GM21360 (cell line): ENCODE measurements at regions not wholly inside any gene's neighbourhood (a gene's known extent, or its start where the extent isn't known, plus 50 kb on each side); places are given as distances from the start of the nearest gene placed in this dataset.
"Not testable (repeated sequence)": the region's sequence is repeated elsewhere in the genome, so short reads cannot be mapped to it uniquely, and the experiment has no call there.

Source experiments
- ATAC-seq: cut with Tn5 transposase; IDR thresholded peaks from one replicate; pipeline ENCODE4 v1.9.1; 2021; ENCODE audit warnings: mild to moderate bottlenecking, moderate library complexity; ENCODE audit not compliant: unreplicated experiment

DNA sequence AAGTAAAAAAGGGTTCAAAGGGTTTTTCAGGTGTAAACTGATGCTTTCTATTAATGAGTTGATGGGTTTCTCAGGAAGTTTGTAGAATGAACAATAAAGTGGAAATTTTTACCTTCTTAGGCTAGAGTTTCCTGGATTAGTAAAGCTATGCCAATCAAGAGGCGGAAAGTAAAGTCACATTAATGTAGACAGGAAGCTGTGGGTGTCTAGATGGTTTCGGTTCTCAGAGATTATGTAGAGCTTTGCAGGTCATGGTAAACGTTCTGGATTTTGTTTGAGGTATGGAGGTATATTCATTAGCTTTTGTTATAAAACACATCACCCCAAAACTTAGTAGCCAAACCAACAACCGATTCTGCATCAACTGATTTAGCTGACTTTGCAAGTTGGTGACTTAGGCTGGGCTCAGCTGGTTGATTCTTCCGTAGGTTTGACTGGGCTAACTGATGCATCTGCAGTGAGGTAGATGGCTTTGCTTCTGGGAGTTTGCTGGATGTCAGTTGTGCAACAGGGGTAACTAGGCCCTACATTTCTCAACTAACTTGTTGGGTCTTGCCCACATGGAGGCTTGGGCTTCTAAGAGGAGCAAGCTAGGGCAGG lies 273.8 kb downstream of the MSX2 start:
- no peak for ATAC-seq

DNA sequence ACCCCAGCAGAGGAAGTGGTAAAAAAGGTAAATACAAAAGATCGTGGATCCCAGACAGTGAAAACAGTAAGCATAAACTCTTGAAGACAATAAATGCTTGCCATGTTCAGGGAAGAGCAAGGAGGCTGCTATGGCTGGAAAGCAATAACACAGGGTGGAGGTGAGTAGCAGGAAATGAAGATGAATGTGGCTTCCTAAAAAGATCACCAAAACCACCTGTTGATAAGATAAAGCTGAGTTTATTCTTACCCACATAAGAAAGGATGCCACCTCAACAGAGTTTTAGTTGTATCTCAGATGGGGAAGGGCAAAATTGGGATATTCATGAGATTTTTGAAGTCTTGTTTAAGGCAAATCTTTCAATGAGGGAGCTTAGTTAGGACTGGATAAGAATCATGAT lies 273.3 kb downstream of the MSX2 start:
- ATAC-seq, result no peak

DNA sequence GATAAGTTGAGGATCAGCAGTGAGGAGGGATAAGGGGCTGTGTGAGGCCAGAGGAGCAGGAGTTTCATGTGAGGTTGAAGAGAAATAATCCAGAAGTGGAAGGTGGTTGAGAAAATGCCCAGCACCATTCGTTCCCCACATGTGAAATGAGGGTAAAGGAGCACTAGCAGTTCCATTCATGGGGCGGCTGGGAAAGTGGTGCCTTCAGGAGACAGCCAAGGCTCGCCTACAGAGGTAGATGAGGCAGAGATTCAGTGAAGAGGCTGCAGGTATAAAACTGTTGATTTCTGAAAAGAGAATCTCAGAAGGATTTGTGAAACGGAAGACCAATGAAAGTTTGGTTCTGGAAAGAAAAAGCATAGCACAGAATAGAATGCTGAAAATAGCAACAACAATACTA lies 272.6 kb downstream of the MSX2 start:
- ATAC-seq, result no peak

DNA sequence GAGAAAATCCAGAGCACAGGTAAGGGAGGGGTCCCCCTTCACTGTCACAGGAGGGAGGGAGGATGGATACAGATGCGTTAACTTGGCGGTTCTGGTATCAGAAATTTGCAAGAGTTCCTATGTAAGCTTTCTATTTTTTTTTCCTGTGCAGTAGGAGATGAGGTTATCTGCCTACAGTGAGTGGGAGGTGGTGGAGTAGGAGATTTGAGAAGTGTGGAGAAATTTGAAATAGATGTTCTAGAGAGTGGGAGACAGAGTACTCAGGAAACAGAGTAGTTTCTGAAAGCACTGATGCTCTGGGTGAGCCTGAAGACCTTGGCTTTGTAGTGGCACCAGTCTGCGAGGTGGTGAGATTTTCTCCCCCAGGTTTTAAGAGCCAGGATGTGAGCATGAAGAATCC lies 271.4 kb downstream of the MSX2 start:
- ATAC-seq, result no peak

DNA sequence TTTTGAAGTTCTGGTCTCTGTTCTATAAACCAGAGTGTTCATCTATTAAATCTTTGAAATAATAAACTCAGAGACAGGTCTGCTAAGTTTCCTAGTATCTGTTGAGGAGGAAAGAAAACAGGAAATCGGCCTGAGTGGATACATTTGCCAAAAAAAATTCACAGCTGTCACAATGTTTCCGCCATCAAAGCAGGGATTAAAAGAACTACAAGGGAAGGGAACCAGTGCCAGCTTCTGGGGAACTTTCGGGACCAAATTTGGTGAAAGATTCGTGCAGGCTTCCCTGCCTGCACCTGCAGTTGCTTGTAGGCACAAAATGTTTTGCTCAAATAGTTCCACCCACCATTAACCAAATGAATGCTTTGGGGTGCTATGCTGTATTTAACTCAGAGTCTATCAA lies 267.5 kb downstream of the MSX2 start:
- no peak for ATAC-seq

DNA sequence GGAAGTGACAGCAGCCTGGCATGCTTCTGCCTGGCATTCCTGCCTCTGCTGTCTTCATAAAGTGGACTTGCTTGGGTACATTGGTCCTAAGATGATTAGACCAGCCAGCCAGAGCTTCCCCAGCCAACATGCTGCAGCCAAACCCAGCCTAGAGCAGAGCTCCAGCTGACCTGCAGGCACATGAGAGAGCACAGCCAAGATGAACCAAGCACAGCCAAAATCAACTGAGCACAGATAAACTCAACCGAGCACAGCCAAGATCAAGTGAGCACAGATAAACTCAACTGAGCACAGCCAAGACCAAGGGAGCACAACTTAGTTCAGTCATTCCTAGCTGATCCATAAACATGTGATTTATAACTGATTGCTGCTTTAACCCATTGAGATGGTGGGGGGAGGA lies 266.5 kb downstream of the MSX2 start:
- ATAC-seq, result no peak

DNA sequence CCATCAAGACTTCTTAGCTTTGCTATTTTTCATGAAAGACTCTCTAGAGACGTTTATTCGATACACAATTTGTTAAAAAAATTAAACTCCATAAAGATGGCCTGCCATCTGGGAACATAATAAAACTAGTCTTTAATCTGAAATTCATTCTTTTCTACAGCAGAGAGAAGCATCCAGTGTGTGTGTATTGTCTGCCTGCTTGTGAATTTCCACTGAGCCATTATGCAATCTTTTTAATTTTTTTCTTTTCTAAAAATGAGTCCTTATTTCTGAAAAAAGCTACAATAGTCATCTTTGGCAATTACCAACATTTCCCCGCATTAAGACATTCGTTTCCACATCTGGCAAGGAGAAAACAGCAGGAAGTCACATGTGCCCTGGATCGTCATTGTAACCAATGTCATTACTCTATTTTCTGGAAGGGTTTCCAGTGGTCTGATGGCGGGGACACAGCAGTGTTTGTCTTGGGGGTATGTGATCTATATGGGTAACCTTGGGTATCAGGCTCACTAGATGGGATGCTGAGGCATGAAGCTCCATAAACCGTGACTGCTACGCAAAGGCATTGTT lies 263.1 kb downstream of the MSX2 start:
- no peak for ATAC-seq

DNA sequence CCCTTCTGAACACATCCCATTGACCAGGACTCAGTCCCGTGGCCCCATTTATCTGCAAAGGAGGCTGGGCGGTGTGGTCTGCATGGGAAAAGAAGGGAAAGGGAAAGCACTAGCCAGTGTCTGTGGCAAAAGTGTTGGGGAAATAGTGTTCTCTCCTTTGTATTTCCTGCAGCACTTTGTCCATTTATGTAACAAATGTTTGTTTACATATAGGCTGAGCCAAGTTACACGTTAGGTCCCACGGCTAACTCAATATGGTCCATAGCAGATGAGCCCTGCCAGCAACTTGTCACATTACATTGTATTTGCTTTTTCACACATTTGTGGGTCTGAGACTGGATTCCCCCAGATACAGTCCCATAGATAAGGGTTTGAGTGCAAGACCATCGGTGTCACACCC lies 260.5 kb downstream of the MSX2 start:
- no peak for ATAC-seq

DNA sequence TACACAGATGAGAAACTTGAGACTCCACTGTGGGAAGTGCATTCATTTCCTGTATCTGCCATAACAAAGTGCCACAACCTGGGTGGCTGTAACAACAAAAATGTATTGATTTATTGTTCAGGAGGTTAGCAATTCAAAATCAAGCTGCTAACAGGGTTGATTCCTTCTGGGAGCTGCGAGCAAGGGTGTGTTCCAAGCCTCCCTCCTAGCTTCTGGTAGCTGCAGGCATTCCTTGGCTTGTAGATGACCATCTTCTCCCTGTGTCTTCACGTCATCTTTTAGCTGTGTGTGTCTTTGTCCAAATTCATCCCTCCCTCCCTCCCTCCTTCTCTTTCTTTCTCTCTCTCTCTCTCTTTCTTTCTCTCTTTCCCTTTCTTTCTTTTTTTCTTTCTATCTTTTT lies 258.1 kb downstream of the MSX2 start:
- no peak for ATAC-seq

DNA sequence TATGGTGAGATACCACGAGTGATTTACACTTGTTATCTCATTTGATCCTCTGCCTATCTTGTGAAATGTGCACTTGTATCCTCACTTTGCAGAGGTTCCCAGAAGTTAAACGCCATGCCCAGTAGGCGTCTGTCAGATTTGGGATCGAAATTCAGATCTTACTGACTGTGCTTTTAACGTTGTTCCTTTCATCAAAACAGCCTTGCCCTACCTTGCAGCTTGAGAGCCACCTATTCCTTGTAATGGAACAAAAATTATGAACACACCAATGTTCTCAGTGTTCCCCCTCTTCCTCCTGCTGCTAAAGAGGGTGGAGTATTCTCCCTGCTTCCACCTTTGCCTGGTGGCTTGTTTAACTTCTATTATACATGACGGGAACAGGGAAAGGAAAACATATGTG lies 257.0 kb downstream of the MSX2 start:
- no peak for ATAC-seq

DNA sequence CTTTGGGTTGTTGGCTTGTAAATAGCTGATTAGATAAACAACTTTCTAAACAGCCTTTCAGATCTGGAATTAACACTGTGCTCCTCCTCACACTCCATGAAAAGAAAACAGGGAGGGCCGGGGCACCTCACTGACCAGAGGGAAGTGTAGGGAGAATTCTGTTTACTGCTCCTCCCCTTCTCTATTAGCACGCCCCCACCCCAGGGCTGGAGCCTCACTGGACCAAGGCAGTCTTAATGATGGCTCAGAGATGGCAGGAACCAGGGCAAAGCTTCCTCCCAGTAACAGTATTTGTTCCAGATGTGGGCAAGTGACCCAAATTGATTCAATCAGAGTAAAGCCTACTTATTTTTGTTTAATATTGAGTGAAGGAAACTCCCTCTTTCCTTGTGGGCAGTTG lies 256.6 kb downstream of the MSX2 start:
- no peak for ATAC-seq

DNA sequence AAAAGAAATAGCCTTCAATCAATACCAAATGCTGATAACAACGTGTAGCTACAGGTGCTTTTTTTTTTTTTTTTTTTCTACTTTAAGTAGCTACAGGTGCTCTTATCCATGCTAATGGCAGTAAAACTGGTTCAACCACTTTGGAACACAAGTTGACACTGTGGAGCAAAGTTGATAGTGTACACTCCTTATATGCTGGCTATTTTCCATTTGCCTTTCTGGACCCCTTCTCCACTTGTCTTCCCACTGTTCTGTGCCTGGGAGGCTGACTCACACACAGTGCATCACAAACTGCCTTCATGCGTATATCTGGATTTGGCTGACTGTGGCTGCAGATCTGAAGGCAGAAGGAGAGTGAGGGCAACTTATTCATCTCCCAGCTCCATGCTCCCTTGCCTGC lies 247.9 kb downstream of the MSX2 start:
- ATAC-seq, result no peak

DNA sequence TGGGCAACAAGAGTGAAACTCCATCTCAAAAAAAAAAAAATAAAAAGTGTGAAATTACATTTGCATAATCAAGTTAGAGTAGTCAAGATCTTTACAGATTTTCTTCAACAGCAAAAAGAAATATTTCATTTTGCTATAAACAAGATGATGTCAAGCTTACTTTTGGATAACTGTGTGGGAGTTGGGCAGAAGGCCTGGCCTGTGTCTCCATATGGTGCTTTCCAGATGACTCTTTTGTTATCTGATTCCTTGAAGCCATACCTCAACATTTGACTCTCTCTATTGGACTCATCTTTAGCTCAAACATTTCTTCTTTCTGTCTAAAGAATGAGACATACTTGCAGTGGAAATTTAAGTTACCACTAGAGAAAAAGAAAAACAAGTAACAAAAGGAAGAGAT lies 246.8 kb downstream of the MSX2 start:
- no peak for ATAC-seq

DNA sequence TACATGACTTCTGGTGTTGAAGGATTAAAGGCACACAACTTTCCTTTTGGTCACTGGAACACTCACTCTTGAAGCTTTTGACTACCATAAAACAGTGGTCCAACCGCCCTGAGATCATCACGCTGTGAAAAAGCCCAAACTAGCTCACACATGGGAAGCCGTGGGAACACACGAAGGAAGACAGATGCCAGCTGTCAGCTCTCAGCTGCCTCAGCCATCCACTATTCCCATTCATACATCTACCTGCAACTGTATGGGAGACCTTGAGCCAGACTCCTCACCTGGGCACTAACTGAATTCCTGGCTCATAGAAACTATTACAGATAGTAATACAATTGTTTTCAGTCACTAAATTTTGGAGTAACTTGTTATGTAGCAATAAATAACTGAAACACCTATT lies 246.1 kb downstream of the MSX2 start:
- ATAC-seq, result no peak

DNA sequence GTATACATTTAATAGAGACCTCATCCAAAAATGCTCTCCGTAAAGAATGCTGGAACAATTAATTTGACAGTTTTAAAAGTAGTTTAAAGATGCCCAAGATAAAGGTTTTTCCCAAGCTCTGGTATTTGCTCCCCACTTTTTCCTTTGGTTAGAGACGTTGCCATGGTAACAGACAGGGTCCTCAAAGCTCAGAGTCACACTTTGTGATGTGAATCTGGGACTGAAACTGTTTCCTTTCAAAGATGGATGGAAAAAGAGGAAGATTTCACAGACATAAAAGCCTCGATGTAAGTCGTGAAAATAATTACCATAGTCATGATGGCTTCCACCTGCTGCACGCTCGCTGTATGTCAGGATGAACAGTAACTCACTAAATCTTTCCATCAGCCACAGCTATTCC lies 229.5 kb downstream of the MSX2 start:
- no peak for ATAC-seq

DNA sequence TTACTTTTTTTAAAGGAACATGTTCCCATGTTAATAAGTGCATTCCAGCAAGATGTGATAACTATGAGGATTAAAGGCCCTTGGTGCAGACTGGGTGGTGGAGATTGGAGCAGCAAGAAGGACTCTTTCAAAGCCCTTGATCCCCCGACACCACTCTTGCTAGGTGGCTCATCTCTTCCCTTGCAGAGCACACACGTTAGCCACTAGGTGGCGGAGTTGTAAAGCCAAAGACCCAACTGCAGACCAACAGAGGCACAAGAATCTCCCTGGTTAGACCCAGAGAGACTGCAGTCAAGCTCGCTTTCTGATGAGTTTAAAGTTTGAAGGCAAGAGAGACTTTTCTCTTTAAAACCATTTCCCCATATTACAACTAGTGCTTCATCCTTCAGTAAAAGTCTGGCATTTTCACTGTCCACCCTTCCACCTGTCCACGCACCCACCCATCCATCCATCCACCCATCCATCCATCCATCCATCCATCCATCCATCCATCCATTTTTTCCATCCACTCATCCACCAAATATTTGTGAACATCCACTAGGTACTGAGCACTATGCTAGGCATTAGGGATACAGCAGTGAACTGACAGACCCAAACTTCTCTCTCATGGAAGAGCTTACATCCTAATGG lies 226.9 kb downstream of the MSX2 start:
- ATAC-seq, result no peak

DNA sequence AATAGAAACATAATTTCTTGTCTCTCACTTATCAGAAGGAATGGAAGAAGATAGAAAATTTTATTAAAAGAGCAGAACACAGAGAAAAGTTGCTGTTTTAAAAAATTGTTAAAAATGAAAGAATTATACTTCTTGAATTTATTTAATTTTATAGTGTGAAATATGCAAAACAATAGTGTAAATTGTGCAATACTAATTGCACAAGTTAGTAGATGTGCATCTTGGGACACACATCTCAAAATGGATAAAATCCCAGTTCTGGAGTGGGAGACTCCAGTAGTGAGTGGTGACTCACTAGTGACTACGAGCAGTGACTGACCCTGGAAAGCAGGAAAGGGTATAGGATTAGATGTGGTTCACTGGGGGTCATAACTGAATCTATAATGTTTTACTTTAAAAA lies 223.2 kb downstream of the MSX2 start:
- ATAC-seq, result no peak

DNA sequence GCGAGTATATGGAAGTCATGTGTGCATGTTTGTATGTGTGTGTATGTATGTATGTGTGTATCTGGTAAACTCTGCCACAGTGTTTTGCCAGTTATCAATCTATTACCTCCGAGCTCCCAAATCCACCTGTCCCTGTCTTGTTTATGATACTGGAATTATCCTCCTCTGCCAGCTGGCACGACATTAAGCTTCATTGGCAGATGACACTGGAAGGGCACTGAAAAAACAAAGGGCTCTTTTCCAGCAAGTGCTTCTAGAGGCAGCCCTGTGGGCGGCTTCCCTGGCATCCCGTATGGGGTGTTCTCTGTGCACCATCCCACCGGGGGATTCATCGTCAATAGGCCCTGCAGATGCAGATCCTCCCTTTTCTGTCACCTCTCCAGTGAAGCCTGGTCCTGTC lies 221.5 kb downstream of the MSX2 start:
- ATAC-seq, result no peak

DNA sequence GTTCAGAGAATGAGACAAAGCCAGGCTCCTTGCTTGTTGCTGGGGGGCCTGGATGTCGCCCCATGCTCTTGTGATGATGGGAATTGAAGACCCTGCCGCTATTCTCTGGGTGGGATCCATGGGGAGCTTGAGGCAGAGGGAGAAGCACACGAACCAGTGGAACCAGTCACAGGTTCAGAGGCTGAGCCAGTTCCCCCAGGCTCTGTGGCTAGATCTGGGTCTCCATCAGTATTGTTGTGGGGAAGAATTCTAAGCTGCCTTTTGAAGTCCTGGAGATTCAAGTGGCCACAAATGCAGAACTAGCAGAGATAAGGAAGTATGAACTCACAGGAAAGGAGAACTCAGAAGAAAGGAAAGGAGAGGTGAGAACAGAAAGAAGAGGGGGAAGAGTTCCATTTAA lies 219.4 kb downstream of the MSX2 start:
- no peak for ATAC-seq

DNA sequence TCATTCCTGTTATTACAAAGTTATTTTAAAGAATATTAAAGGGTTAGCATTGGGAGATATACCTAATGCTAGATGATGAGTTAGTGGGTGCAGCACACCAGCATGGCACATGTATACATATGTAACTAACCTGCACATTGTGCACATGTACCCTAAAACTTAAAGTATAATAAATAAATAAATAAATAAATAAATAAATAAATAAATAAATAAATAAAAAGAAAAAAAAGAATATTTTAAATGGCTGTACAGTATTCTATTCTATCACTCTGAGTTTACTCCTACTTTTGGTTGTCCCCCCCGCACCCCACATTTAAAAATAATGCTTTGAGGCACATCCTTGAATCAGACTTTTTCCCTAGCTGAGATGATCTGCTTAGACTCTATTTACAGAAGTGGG lies 218.6 kb downstream of the MSX2 start:
- ATAC-seq, result not testable (repeated sequence)

DNA sequence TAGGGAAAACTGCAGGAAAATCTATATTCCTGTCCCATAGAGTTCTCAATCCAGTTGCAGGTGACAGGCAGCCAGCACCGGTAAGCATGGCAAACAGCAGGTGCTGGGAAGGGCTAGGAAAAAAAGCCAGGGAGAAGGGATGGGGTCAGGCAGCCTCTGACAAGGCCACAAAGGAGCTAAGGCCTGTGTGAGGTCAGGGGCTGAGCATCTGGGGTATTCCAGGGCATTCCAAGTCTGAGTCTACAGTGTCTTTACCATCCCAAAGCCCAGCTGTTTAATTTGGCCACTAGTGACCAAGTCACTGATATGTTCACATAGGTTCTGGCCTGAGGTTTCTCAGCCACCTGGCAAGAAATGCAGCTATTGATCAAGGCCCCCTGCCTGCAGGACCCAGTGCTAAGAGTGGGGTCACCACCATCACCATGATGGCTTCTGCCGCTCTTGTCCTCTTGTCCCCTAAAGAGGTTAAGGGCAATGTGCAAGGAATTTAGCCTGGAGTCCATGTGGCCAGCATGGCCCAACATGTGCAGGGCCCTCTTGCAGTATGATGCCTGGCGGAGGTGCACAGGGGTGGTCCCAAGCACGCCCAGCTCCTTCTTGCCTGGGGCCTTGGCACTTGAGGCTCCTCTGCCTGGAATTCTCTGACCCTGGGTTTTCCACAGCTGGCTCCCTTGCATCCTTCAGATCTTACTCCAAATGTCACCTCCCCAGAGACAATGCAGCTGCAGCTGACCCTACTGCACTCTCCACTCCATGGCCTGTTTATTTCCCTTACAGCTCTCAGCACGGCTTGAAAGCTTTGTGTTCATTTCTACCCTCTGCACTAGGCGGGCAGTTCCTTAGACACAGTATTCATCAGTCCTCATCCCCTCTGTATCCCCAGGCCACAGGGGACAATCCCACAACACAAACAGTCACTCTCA lies 213.1 kb downstream of the MSX2 start:
- no peak for ATAC-seq
